GM21619 (cell line): ENCODE measurements at regions not wholly inside any gene's neighbourhood (a gene's known extent, or its start where the extent isn't known, plus 50 kb on each side); places are given as distances from the start of the nearest gene placed in this dataset.

Experiments
- ATAC-seq: cut with Tn5 transposase; IDR thresholded peaks from one replicate; pipeline ENCODE4 v1.9.1; 2021; ENCODE audit not compliant: unreplicated experiment

- no peak for ATAC-seq
Observed at GRCh38 chr20:24277196-24277595, 192.2 kb upstream of the SYNDIG1 start.

- ATAC-seq = no peak
Observed at GRCh38 chr20:24275946-24276705, 193.3 kb upstream of the SYNDIG1 start.

- ATAC-seq = no peak
Observed at GRCh38 chr20:24273251-24273650, 196.2 kb upstream of the SYNDIG1 start.

- ATAC-seq = no peak
Observed at GRCh38 chr20:24261351-24261750, 208.1 kb upstream of the SYNDIG1 start.

- ATAC-seq = no peak
Observed at GRCh38 chr20:24257171-24257570, 212.3 kb upstream of the SYNDIG1 start.

GRCh38 chr20:24256307-24256706, 213.1 kb upstream of the SYNDIG1 start:
- ATAC-seq = no peak

- no peak for ATAC-seq
Observed at GRCh38 chr20:24254480-24254879, 214.9 kb upstream of the SYNDIG1 start.

GRCh38 chr20:24253321-24253720, 216.1 kb upstream of the SYNDIG1 start:
- no peak for ATAC-seq

GRCh38 chr20:24245094-24245493, 224.3 kb upstream of the SYNDIG1 start:
- ATAC-seq = no peak

GRCh38 chr20:24242763-24243162, 226.7 kb upstream of the SYNDIG1 start:
- no peak for ATAC-seq

- ATAC-seq = no peak
Observed at GRCh38 chr20:24241466-24241865, 228.0 kb upstream of the SYNDIG1 start.

- ATAC-seq = no peak
Observed at GRCh38 chr20:24236963-24237362, 232.5 kb upstream of the SYNDIG1 start.

GRCh38 chr20:24236201-24236600, 233.2 kb upstream of the SYNDIG1 start:
- no peak for ATAC-seq

- no peak for ATAC-seq
Observed at GRCh38 chr20:24235296-24236175, 233.9 kb upstream of the SYNDIG1 start.

GRCh38 chr20:24227600-24227999, 239.0 kb upstream of the GGTLC1 start:
- ATAC-seq = no peak

- no peak for ATAC-seq
Observed at GRCh38 chr20:24212494-24212893, 223.9 kb upstream of the GGTLC1 start.

- ATAC-seq = no peak
Observed at GRCh38 chr20:24211972-24212371, 223.4 kb upstream of the GGTLC1 start.

GRCh38 chr20:24210356-24210755, 221.8 kb upstream of the GGTLC1 start:
- no peak for ATAC-seq

- no peak for ATAC-seq
Observed at GRCh38 chr20:24208652-24209051, 220.1 kb upstream of the GGTLC1 start.

- ATAC-seq = no peak
Observed at GRCh38 chr20:24207803-24208300, 219.3 kb upstream of the GGTLC1 start.

- no peak for ATAC-seq
Observed at GRCh38 chr20:24206995-24207394, 218.4 kb upstream of the GGTLC1 start.
